Esophagus muscularis mucosa (tissue), 4 donors: ENCODE measurements at regions not wholly inside any gene's neighbourhood (a gene's known extent, or its start where the extent isn't known, plus 50 kb on each side); places are given as distances from the start of the nearest gene placed in this dataset.

Source experiments
- EP300 ChIP-seq: sonication (generic); formaldehyde crosslinking; IDR thresholded peaks from one replicate; pipeline ENCODE4 v1.6.1; 2017; ENCODE audit warnings: antibody characterized with exemption
- POLR2A ChIP-seq: fragments of 450-650 bp; IDR thresholded peaks from one replicate; pipeline ENCODE4 v1.6.1; 2017; ENCODE audit warnings: antibody characterized with exemption, moderate library complexity, mild to moderate bottlenecking, low read depth
- POLR2AphosphoS5 ChIP-seq, 2 donors: sonication (generic); formaldehyde crosslinking; IDR thresholded peaks; one replicate each; pipeline ENCODE4 v1.6.1; 2017; ENCODE audit warnings: antibody characterized with exemption in 2 of 2
- TF ChIP-seq, protein P1 (sequence below), 3 experiments: fragments of 200-600 bp in 2 of 3; fragments of 450-650 bp in 1 of 3; sonication (generic) in 2 of 3; IDR thresholded peaks; one replicate each; pipeline ENCODE4 v1.5.1; 2017 to 2019; ENCODE audit warnings: antibody characterized with exemption in 3 of 3, mild to moderate bottlenecking in 2 of 3, moderate library complexity in 1 of 3

DNA sequence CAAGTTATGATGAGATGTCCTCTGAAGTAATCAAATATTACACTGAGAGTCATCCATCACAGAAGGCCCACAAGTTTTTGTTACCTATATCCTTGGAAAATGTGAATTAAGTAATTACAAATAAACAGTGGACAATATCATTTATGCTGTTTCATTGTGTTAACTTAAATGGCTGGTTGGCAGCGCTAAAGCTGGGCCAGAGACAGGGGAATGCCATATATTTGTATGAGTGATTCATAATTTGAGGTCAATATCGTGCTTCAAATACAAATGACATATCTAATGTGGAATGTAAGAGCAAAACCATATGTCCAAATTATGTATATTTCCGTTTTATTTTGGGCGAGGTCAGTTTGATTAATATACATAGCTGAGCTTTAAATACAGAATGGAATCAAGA lies 1556.2 kb downstream of the SLITRK5 start:
- no peak for TF ChIP-seq POLR2A
- TF ChIP-seq, protein P1, sequence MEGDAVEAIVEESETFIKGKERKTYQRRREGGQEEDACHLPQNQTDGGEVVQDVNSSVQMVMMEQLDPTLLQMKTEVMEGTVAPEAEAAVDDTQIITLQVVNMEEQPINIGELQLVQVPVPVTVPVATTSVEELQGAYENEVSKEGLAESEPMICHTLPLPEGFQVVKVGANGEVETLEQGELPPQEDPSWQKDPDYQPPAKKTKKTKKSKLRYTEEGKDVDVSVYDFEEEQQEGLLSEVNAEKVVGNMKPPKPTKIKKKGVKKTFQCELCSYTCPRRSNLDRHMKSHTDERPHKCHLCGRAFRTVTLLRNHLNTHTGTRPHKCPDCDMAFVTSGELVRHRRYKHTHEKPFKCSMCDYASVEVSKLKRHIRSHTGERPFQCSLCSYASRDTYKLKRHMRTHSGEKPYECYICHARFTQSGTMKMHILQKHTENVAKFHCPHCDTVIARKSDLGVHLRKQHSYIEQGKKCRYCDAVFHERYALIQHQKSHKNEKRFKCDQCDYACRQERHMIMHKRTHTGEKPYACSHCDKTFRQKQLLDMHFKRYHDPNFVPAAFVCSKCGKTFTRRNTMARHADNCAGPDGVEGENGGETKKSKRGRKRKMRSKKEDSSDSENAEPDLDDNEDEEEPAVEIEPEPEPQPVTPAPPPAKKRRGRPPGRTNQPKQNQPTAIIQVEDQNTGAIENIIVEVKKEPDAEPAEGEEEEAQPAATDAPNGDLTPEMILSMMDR (IDR thresholded peaks at IDR 0.05), result no peak
- TF ChIP-seq POLR2AphosphoS5 (IDR thresholded peaks at IDR 0.05), result no peak
- no peak for TF ChIP-seq EP300
